B cell (primary cell): ENCODE measurements at regions not wholly inside any gene's neighbourhood (a gene's known extent, or its start where the extent isn't known, plus 50 kb on each side); places are given as distances from the start of the nearest gene placed in this dataset.

Experiments
- ATAC-seq: fragments of 200-7000 bp; cut with Tn5 transposase; one replicate; pipeline ENCODE4 v1.10.0; 2021; ENCODE audit warnings: low read depth, mild to moderate bottlenecking, moderate number of reproducible peaks, moderate library complexity
- CTCF ChIA-PET: fragments of 350-600 bp; sonication (Branson Sonifier 250); formaldehyde crosslinking; loops from one replicate; lab custom pipeline; 2021; ENCODE audit warnings: antibody characterized with exemption, inconsistent platforms; lab: Charles Lee
- POLR2A ChIA-PET: fragments of 350-600 bp; sonication (Branson Sonifier 250); formaldehyde crosslinking; loops from one replicate; lab custom pipeline; 2021; ENCODE audit warnings: antibody characterized with exemption; lab: Charles Lee
- DNase-seq: peaks from one replicate; pipeline ENCODE4 v3.0.0; 2013
- H2AFZ ChIP-seq: 2 replicates; pipeline ENCODE4 v1.6.1; 2012; ENCODE audit warnings: mild to moderate bottlenecking, low read depth, low read length; ENCODE audit not compliant: insufficient read depth, poor library complexity, severe bottlenecking
- H3K27ac ChIP-seq, 2 donors: 1 replicate in 1 of 2; 2 replicates in 1 of 2; pipeline ENCODE4 v1.5.1; 2012 to 2013; ENCODE audit warnings: low read length in 2 of 2, mild to moderate bottlenecking in 2 of 2, moderate library complexity in 1 of 2
- H3K27me3 ChIP-seq, 4 experiments: fragments of 200-600 bp in 1 of 4; sonication (generic) in 1 of 4; replicated peaks in 1 of 4; 1 replicate in 2 of 4; 2 replicates in 2 of 4; pipeline versions ENCODE4 v1.6.1 to v1.7.0; 2013 to 2016; ENCODE audit warnings: low read length in 3 of 4, mild to moderate bottlenecking in 2 of 4, mixed read lengths in 1 of 4, moderate library complexity in 1 of 4; ENCODE audit not compliant: insufficient read depth in 4 of 4, control insufficient read depth in 3 of 4; ENCODE audit errors: control extremely low read depth in 1 of 4
- H3K36me3 ChIP-seq, 2 experiments: replicated peaks in 1 of 2; 1 replicate in 1 of 2; 2 replicates in 1 of 2; pipeline versions ENCODE4 v1.6.1 to v1.7.1; 2013; ENCODE audit warnings: low read length in 1 of 2; ENCODE audit not compliant: insufficient read depth in 2 of 2, control insufficient read depth in 1 of 2; ENCODE audit errors: control extremely low read depth in 1 of 2, extremely low read depth in 1 of 2
- H3K4me1 ChIP-seq, 2 donors: fragments of 200-600 bp in 1 of 2; sonication (generic) in 1 of 2; 1 replicate in 1 of 2; 2 replicates in 1 of 2; pipeline versions ENCODE4 v1.5.1 to v1.6.1; 2013 to 2017; ENCODE audit warnings: low read length in 2 of 2; ENCODE audit not compliant: control insufficient read depth in 2 of 2, insufficient read depth in 2 of 2
- H3K4me2 ChIP-seq: replicated peaks from 2 replicates; pipeline ENCODE3; 2012; ENCODE audit warnings: mild to moderate bottlenecking, low read depth, low read length; ENCODE audit not compliant: poor library complexity, severe bottlenecking
- H3K4me3 ChIP-seq, 5 experiments: fragments of 200-600 bp in 1 of 5; sonication (generic) in 1 of 5; 1 replicate in 3 of 5; 2 replicates in 2 of 5; pipeline versions ENCODE4 v1.5.1 to v1.7.0; 2011 to 2016; ENCODE audit warnings: low read length in 4 of 5, mild to moderate bottlenecking in 4 of 5, low read depth in 2 of 5, control low read depth in 1 of 5, moderate library complexity in 1 of 5; ENCODE audit not compliant: insufficient read depth in 1 of 5; ENCODE audit errors: control extremely low read depth in 1 of 5, extremely low read depth in 1 of 5
- H3K79me2 ChIP-seq: fragments of 200-600 bp; sonication (generic); one replicate; pipeline ENCODE4 v1.6.0; 2016; ENCODE audit warnings: low read length; ENCODE audit not compliant: control insufficient read depth, insufficient read depth
- H3K9ac ChIP-seq: fragments of 200-600 bp; sonication (generic); 2 replicates; pipeline ENCODE4 v1.6.1; 2017; ENCODE audit warnings: mild to moderate bottlenecking, low read length, moderate library complexity
- H3K9me3 ChIP-seq, 3 donors: one replicate each; pipeline versions ENCODE4 v1.6.1 to v1.7.1; 2013; ENCODE audit warnings: low read length in 2 of 3; ENCODE audit not compliant: control insufficient read depth in 2 of 3, insufficient read depth in 1 of 3; ENCODE audit errors: control extremely low read depth in 1 of 3
- H4K20me1 ChIP-seq: 2 replicates; pipeline ENCODE4 v1.6.0; 2012; ENCODE audit warnings: mild to moderate bottlenecking, low read length; ENCODE audit not compliant: insufficient read depth, control insufficient read depth, poor library complexity, severe bottlenecking
- H3K27ac Mint-ChIP-seq: one replicate; pipeline ENCODE4 v1.8.0; 2021; ENCODE audit warnings: mixed read lengths
- H3K27me3 Mint-ChIP-seq: one replicate; pipeline ENCODE4 v1.8.0; 2021; ENCODE audit warnings: mixed read lengths
- H3K4me1 Mint-ChIP-seq: one replicate; pipeline ENCODE4 v1.8.0; 2021; ENCODE audit warnings: mixed read lengths
- H3K4me3 Mint-ChIP-seq: one replicate; pipeline ENCODE4 v1.8.0; 2021; ENCODE audit warnings: mixed read lengths
- H3K9me3 Mint-ChIP-seq: one replicate; pipeline ENCODE4 v1.8.0; 2022; ENCODE audit warnings: mixed read lengths; ENCODE audit not compliant: insufficient read depth
- EZH2 ChIP-seq: IDR thresholded peaks from 2 replicates; pipeline ENCODE4 v1.6.1; 2012; ENCODE audit warnings: borderline replicate concordance, low read depth, mild to moderate bottlenecking, moderate library complexity, low read length; ENCODE audit not compliant: insufficient read depth, poor library complexity, severe bottlenecking
- WGBS: methylation state at CpG from one replicate; pipeline ENCODE4 v1.1.5; 2013; ENCODE audit warnings: missing lambda C conversion rate; ENCODE audit not compliant: insufficient coverage; 5-methylcytosine and 5-hydroxymethylcytosine counted together
- intact Hi-C: fragments of 100-400 bp; cut with micrococcal nuclease; formaldehyde crosslinking; loops from one replicate; pipeline ENCODE4 v1.10.0; 2022
- TF ChIP-seq, protein P1 (sequence below): fragments of 200-600 bp; IDR thresholded peaks from one replicate; pipeline ENCODE4 v1.8.0; 2022; ENCODE audit warnings: antibody characterized with exemption, mild to moderate bottlenecking

DNA sequence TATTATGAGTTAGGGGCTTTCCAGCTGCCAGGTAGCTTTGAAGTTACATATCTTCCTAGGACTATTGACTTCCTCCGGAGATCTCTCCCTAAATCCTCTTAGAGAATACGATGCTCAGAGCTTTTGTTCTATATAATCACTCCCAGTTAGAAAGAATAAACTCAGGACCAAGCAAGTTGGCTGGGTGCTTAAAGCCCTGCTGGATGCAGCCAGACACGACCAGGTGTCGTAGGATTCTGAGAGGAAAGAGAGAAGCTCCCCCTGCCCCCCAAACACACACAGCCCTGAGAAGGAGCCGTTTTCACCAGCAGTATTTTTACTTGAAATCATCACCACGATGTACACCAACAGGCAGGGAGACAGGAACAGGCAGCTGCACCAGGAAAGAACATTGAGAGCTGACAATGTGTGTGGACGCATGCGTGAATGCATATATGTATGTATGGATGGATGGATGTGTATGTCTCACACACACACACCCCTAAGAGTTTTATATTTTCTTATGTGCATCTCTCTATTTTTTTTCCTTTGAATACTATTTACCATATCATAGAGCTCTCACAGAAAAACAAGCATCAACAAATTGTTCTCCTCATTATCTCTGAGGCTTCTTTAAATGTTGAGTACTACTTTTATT lies 382.6 kb downstream of the EPHA4 start:
- intact Hi-C loops, result no loop called here
- POLR2A ChIA-PET, result no interaction called here

DNA sequence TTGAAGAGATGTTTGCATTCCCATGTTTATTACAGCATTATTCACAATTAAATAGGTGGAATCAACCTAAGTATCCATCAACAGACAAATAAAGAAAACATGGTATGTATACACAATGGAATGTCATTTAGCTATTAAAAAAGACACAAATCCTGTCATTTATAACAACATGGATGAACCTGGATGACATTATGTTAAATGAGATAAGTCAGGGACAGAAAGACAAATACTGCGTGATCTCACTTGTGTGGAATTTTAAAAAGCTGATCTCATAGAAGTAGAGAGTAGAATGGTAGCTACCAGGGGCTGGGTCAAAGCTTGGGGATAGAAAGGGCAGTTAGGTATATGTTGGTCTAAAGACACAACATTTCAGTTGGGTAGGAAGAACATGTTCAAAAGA lies 376.3 kb downstream of the EPHA4 start:
- H3K27ac Mint-ChIP-seq, result no peak overlapping the region
- POLR2A ChIA-PET, result no interaction called here
- H3K9me3 ChIP-seq, result no peaks in the 10 kb centered on the region
- H3K36me3 ChIP-seq, result no peaks in the 10 kb centered on the region
- DNase-seq (no peak), ATAC-seq (no peak)
- H4K20me1 ChIP-seq, result no peaks in the 10 kb centered on the region
- H3K79me2 ChIP-seq, result no peaks in the 10 kb centered on the region
- intact Hi-C loops, result no loop called here
- H3K4me1 Mint-ChIP-seq, result peaks cover 34% of the 10 kb centered on the region
- H3K9ac ChIP-seq, result no peak overlapping the region
- H3K4me3 ChIP-seq, result no peak overlapping the region
- no peaks in the 10 kb centered on the region for H3K9me3 Mint-ChIP-seq
- CTCF ChIA-PET, result no interaction called here
- WGBS, result 100% methylated on average over 1 of the region's 1 CpG
- no peaks in the 10 kb centered on the region for H3K27me3 Mint-ChIP-seq
- no peak overlapping the region for H3K4me3 Mint-ChIP-seq
- no peak overlapping the region for H2AFZ ChIP-seq
- H3K27ac ChIP-seq, result no peak overlapping the region
- H3K4me1 ChIP-seq, result peaks cover 0 to 25% of the 10 kb centered on the region in 2 donors
- TF ChIP-seq, protein P1, sequence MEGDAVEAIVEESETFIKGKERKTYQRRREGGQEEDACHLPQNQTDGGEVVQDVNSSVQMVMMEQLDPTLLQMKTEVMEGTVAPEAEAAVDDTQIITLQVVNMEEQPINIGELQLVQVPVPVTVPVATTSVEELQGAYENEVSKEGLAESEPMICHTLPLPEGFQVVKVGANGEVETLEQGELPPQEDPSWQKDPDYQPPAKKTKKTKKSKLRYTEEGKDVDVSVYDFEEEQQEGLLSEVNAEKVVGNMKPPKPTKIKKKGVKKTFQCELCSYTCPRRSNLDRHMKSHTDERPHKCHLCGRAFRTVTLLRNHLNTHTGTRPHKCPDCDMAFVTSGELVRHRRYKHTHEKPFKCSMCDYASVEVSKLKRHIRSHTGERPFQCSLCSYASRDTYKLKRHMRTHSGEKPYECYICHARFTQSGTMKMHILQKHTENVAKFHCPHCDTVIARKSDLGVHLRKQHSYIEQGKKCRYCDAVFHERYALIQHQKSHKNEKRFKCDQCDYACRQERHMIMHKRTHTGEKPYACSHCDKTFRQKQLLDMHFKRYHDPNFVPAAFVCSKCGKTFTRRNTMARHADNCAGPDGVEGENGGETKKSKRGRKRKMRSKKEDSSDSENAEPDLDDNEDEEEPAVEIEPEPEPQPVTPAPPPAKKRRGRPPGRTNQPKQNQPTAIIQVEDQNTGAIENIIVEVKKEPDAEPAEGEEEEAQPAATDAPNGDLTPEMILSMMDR, result no peak
- TF ChIP-seq EZH2, result no peak
- H3K4me2 ChIP-seq, result no peak overlapping the region
- no peaks in the 10 kb centered on the region for H3K27me3 ChIP-seq

More for the DNA sequence above, 382.6 kb downstream of the EPHA4 start:
- Mint-ChIP-seq H3K27me3 (peaks cover 13% of the 10 kb centered on the region), H3K27ac (no peak overlapping the region), H3K9me3 (no peaks in the 10 kb centered on the region), H3K4me1 (no peaks in the 10 kb centered on the region), H3K4me3 (no peak overlapping the region)
- TF ChIP-seq, protein P1, result no peak
- TF ChIP-seq EZH2, result no peak
- 60% methylated on average over 1 of the region's 8 CpGs for WGBS
- H3K36me3 ChIP-seq, result no peaks in the 10 kb centered on the region
- H3K27me3 ChIP-seq, result no peaks in the 10 kb centered on the region
- DNase-seq (no peak), ATAC-seq (no peak)
- CTCF ChIA-PET, result no interaction called here
- peaks cover 0 to 2% (median 0%) of the 10 kb centered on the region in 3 donors for H3K9me3 ChIP-seq
- H3K27ac ChIP-seq, result no peak overlapping the region
- no peaks in the 10 kb centered on the region for H4K20me1 ChIP-seq
- no peaks in the 10 kb centered on the region for H3K79me2 ChIP-seq
- no peak overlapping the region for H2AFZ ChIP-seq
- H3K4me2 ChIP-seq, result no peak overlapping the region
- no peak overlapping the region for H3K9ac ChIP-seq
- no peak overlapping the region for H3K4me3 ChIP-seq
- no peaks in the 10 kb centered on the region for H3K4me1 ChIP-seq
